Right renal pelvis (tissue), 4 donors: ENCODE measurements at regions not wholly inside any gene's neighbourhood (a gene's known extent, or its start where the extent isn't known, plus 50 kb on each side); places are given as distances from the start of the nearest gene placed in this dataset.
"Not testable (repeated sequence)": the region's sequence is repeated elsewhere in the genome, so short reads cannot be mapped to it uniquely, and the experiment has no call there.

Experiments used
- DNase-seq, 4 donors: peaks; one replicate each; pipeline ENCODE4 v3.0.0-alpha.2; 2013; ENCODE audit warnings: low read depth in 4 of 4, low spot score in 3 of 4, missing footprints in 1 of 4

- DNase-seq, result not testable (repeated sequence)
Observed at GRCh38 chr2:87452193-87452592, 295.7 kb upstream of the PLGLB2 start.

GRCh38 chr2:87452861-87453260 lies 295.0 kb upstream of the PLGLB2 start:
- DNase-seq, result not testable (repeated sequence)

DNA sequence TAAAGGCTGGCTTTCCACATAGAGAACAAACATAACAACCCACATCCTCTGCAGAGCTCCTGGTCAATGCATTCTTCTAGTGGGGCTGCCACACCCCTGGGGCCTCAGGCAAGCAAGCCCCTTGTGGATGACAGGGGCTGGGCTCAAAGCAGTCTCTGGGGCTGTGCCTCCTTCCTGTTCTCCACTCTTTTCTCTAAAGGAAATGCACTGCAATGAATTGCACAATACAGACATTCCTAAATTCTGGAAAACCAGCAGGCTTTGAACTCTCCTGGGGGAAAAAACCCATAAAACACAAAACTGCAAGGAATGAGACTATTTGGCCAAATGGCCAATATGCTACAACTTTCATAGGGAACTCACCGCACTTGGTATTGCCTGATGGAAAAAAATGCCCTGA lies 293.9 kb upstream of the PLGLB2 start:
- DNase-seq, result not testable (repeated sequence)

DNA sequence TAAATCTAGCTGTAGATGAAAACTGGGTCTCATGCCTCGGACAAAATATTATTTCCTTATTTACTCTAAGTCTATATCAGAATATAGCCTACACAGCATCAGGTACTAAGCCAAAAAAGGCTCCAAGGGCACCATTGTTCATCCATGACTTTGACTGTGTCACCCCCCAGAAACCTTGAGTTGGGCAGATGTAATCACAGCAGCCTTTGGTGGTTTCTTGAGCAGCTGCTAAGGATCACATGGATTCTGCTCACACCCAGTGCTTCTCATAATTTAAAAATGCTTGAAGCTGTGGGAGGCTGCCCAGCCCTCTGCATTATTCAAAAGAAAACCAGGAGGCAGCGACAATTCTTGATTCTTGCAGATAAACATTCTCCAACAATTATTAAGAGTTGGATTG lies 293.5 kb upstream of the PLGLB2 start:
- DNase-seq, result not testable (repeated sequence)

GRCh38 chr2:87455209-87455853 lies 292.6 kb upstream of the PLGLB2 start:
- DNase-seq, result not testable (repeated sequence)

DNA sequence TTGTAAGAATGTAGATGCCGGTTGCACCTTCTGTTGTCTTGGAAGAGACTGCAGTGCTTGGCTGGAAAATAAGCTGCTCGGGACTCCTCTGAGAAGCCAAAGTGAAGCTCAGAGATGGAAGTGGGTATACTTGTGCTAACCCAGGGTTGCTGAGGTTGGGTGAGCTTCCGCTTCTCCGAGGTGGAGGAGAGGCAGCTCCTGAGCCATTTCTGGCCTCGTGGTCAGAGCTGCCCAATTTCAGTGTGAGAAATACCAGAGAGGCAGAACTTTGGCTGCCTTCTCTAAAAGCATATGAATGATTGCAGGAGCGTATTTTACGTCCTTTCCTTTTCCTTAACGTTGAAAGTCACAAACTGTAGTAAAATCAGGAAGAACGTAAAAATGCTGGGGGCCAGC lies 292.0 kb upstream of the PLGLB2 start:
- DNase-seq, result not testable (repeated sequence)

DNA sequence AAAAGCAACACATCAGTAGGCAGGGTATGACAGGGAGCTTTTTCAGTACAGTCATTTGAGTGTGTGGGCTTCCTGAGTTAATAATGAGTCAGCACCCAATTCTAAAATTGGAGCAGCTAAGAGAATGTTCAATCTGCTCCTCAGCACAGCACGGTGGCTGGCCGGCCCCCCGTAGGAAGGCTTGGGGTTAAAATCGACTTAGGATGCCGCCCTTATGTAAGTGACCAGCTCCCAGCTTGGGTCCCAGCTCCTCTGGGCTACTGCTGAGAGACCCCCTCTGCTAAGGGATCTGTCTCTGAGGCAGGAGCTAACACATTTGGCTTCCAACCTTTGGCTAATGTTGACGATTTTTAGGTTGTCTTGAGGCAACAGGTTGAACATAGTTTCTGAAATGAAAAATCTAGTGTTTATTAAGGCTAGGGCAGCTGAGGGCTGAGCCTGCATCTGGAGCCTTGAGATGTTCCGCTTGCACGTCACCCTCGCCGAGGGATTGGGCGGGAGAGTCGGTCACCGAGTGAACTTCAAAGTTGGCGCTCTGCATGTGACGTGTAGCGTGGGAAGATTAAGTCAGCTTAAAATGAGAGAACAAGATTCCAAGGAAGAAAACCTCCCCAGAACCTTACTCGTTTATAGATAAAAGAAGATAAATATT lies 291.3 kb upstream of the PLGLB2 start:
- not testable (repeated sequence) for DNase-seq

GRCh38 chr2:87457129-87457499 lies 290.8 kb upstream of the PLGLB2 start:
- DNase-seq, result not testable (repeated sequence)

DNA sequence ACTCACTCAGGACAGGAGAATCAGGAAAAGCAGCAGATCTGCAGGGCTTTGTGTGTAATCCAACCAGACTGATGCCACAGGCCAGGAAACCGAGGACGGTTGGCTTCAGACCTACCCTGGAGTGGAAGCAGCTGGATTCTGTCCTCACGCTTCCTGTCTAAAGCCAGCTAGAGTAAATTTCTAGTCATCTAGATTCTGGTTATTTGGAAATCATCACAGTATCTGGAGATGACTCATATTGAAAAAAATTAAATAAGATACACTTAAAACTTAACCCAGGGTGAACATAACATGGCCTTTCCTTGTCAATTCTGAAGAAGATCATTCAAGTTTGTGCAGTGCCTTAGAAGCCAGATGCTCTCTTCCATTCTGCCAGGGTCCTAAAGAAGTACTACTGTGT lies 288.9 kb upstream of the PLGLB2 start:
- not testable (repeated sequence) for DNase-seq

DNA sequence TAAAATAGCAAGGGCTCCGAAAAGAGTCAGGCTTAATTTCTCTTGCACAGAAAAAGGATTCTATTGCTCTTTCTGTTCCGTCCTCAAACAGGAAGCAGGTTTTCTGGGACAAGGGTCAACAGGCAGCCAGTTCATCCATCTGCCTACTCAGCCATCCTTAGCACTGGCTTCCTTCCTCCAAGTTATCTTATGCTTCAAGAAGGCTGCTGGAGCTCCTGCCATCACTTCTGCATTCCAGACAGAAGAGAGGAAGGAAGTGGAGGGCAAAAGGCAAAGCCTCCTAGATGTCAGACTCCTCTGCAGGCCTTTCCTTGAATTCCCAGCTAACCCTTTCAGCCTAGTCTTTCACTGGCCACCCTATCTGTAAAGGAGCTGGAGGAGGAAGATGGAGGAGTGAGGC lies 287.8 kb upstream of the PLGLB2 start:
- not testable (repeated sequence) for DNase-seq

GRCh38 chr2:87460662-87461061 lies 287.2 kb upstream of the PLGLB2 start:
- DNase-seq, result not testable (repeated sequence)

DNA sequence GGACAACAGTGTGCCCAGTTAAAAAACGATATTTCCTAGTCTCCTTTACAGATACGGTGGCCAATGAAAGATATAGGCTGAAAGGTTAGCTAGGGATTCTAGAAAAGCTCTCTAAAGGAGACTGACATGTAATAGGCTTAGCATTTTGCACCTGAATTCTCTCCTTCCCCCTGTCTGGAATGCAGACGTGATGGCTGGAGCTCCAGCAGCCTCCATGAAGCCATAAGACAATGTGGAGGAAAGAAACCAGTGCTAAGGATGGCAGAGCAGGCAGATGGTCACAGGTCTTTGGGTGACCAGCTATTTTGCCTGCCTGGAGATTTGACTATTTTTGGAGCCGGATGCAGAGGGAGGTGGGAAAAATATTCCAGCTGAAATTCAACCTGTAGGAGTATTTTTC lies 286.2 kb upstream of the PLGLB2 start:
- DNase-seq, result not testable (repeated sequence)

- not testable (repeated sequence) for DNase-seq
Observed at GRCh38 chr2:87464219-87464618, 283.7 kb upstream of the PLGLB2 start.

DNA sequence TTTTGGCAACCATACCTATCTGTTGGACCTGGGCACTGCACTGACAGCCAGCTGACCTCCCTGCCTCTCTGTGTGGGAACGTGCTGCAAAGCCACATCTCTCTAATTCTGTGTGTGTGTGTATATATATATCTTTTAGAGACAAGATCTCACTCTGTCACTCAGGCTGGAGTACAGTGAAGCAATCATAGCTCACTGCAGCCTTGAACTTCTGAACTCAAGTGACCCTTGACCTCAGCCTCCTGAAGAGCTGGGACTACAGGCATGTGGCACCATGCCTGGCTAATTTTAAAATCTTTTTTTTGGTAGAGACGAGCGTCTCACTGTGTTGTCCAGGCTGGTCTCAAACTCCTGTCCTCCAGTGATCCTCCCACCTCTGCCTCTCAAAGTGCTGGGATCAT lies 282.2 kb upstream of the PLGLB2 start:
- DNase-seq, result not testable (repeated sequence)

GRCh38 chr2:87466591-87467120 lies 281.2 kb upstream of the PLGLB2 start:
- not testable (repeated sequence) for DNase-seq

GRCh38 chr2:87468429-87468981 lies 279.4 kb upstream of the PLGLB2 start:
- DNase-seq, result not testable (repeated sequence)

DNA sequence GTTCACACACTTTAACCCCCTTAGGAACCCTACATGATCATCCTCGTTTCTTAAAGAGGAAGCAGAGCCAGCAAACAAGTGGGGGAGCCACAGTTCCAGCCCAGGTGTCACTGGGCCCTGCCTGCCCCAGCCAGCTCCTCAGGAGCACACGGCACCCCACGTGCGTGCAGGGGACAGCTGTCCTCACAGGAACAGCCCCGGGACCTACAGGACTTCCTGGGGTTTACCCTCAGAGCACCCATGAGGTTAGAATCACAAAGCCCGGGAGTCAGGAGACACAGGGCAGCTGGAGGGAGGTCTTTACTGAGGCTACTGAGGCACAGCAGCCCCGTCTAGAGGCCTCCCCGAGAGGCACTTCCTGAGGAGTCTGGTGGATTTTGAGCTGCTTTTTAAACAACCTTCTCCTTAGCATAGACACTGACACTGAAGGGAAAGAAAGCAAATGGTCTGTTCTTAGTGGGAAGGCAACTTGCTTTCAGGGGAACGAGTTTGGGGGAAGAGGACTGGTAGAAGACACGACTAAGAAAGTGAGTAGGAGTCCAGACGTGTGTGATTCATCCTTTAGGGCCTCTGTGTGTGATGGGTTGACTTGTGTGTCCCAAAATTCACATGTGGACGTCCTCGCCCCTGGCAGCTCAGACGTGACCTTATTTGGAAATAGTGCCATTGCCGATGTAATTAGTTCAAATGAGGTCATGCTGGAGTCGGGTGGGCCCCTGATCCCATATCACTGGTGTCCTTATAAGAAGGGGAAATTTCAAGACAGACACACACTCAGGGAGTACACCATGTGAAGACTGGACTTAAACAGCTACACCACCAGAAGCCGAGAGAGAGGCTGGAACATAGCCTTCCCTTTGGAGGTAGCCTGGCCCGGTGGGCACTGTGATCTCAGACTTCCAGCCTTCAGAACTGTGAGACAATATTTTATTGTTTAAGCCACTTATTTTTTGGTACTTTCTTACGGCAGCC lies 278.4 kb upstream of the PLGLB2 start:
- not testable (repeated sequence) for DNase-seq

- DNase-seq, result not testable (repeated sequence)
Observed at GRCh38 chr2:87470381-87471380, 277.2 kb upstream of the PLGLB2 start.

GRCh38 chr2:87471478-87471877 lies 276.4 kb upstream of the PLGLB2 start:
- DNase-seq, result not testable (repeated sequence)
